GM12864 (cell line): ENCODE measurements at regions not wholly inside any gene's neighbourhood (a gene's known extent, or its start where the extent isn't known, plus 50 kb on each side); places are given as distances from the start of the nearest gene placed in this dataset.

Experiments
- DNase-seq: peaks from one replicate; pipeline ENCODE4 v3.0.0-alpha.2; 2011; ENCODE audit warnings: low read depth
- H3K4me3 ChIP-seq: 2 replicates; pipeline ENCODE4 v1.5.1; 2011; ENCODE audit warnings: mild to moderate bottlenecking, low read depth, low read length, control low read depth
- CTCF ChIP-seq: IDR thresholded peaks from 2 replicates; pipeline ENCODE4 v1.5.1; 2011; ENCODE audit warnings: low read depth, mild to moderate bottlenecking, moderate library complexity, low read length, control low read depth, inconsistent platforms; ENCODE audit errors: missing control alignments

DNA sequence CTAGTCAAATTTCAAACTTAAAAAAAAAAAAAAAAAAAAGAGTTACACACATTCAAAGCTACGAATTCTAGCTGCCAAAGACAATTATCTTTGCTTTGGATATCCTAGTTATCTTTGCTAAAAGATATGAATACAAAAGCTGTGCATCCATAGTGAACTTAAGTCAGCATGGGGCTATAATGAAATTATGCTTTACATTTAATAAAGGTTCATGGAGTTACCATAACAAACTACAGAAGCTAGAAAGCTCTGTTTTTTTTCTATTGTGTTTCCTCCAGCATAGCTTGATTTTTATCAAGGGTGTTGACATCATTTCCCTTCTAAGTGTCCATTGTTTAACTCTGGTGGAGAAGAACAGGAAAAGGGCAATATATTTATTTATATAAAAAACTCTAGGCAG lies 234.1 kb downstream of the ANKRD50 start:
- no peak overlapping the region for H3K4me3 ChIP-seq
- TF ChIP-seq CTCF = no peak
- DNase-seq = no peak

DNA sequence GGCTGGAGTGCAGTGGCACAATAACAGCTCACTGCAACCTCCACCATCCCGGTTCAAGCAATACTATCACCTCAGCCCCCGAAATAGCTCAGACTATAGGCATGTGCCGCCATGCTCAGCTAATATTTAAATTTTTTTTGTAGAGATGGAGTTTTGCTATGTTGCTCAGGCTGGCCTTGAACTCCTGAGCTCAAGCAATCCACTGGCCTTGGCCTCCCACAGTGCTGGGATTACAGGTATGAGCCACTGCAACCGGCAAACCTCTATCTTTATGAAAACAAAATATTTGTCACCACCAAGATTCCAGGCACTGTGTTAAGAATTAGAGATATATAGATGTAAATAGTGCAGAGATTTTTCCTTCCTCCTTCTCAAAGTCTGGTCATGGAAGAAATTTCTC lies 232.5 kb downstream of the ANKRD50 start:
- no peak overlapping the region for H3K4me3 ChIP-seq
- no peak for TF ChIP-seq CTCF
- DNase-seq = no peak

- TF ChIP-seq CTCF = no peak
- DNase-seq = no peak
- no peak overlapping the region for H3K4me3 ChIP-seq
Measured at GRCh38 chr4:124481123-124481522, 231.4 kb downstream of the ANKRD50 start.

DNA sequence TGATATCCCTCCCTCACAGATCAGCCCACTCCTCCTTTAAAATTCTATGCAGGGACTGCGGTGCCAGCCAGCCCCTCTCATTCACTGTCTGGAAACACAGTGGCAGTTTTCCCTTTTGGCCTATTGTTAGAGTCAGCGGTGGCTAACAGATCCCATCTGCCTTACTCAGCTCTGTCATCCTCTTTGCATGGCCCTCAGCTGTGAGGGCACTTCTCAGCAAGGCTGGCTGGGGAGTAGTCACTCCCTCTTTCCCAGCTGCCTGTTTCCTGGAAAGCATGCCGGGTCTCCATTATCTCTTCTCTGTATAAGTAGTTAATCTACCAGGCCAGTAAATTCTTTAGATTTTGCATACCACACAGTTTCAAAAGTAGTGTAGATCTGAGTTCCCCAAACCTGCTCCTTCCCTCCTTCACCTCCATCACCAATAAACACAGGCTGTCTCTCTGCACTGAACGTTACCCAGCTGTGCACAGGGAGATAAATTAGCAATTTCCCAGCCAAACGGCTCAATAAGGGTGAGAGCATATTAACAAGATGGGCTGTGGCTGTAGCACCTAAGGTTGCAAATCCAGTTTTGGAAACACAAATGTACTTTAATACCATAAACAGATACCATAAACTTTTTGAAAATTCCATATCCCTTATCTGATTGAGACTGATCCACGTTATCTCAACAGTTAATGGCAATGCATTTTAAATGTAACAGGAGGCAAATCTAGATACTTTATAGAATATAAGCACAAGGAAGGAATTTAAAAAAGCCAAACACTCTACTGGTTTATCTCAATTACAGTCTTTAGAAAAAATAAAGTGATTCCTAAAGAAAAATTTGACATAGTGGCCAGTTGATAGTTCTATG lies 229.3 kb downstream of the ANKRD50 start:
- no peak for TF ChIP-seq CTCF
- DNase-seq = no peak
- H3K4me3 ChIP-seq = no peak overlapping the region

DNA sequence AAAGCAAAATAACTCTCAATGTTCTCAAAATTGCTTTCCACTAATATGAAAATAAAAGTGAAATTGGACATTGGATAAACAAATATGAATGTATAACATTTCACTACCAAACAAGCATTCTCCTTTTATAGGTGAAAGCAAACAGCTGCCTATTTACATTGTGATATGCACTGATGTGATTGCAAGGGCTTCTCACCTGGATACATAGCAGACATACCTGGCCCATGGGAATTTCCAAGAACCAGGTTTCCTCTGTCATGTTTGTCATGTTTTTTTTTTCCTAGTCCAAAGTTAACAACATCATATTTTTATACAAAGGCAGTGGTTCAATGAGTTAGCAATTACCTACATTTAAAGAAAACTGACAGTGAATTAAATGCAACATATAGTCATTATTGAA lies 228.5 kb downstream of the ANKRD50 start:
- no peak for TF ChIP-seq CTCF
- DNase-seq = no peak
- H3K4me3 ChIP-seq = no peak overlapping the region

- no peak overlapping the region for H3K4me3 ChIP-seq
- DNase-seq = no peak
- no peak for TF ChIP-seq CTCF
Measured at GRCh38 chr4:124484940-124485339, 227.6 kb downstream of the ANKRD50 start.

DNA sequence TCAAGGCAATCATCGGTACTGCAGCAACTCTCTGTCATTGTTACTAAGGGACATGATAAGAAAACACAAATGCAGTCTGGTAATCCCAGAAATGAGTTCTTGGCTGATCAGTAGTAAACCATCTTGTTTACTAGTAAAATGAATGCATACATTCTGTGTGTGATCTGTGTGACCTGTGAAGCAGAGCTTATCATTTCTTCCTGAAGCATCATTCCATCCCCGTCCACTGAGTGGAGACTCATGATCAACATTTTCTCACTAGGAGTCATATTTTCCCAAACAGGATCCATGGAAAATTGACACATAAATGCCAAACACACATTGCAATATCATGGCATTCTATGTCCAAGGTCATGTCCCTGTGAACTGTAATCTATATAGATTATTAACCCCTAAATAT lies 226.1 kb downstream of the ANKRD50 start:
- no peak for DNase-seq
- no peak for TF ChIP-seq CTCF
- H3K4me3 ChIP-seq = no peak overlapping the region
